ENCODE measurements at regions not wholly inside any gene's neighbourhood (a gene's known extent, or its start where the extent isn't known, plus 50 kb on each side); places are given as distances from the start of the nearest gene placed in this dataset.
"Not testable (repeated sequence)": the region's sequence is repeated elsewhere in the genome, so short reads cannot be mapped to it uniquely, and the experiment has no call there.

DNA sequence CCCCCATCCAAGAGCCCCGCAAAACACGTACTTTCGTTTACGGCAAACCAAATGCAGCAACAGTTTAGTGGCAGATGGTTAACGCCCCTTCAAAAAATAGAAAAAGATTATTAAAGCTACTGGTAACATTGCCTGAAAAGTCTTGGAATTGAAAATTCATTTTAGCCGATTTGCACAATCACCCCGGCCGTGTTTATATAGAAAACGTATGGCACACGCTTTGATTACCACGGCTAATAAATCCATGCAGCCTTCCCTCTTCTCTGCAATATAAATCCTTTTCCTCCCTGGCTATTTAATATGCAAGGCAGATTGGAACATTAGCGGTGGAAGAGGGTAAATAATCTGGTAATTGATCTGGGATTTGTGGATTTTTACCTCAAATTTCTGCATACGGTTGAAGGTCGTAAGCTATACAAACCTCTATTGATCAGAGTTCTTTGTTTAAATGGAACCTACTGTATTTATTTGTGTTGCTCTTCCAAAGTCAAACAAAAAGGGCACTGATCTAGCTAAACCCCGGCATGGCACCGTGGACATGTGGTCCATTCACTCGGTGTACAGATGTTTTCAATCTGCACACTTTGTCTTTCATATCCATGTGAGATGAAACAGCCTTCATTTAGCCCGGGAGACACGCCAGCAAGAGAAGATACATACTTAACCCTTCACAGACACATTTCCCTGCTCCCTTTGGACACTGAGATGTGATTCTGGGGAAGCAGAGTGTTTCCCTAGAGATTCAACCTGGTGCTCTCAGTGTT is 238.1 kb upstream of the MAF start:
- no peaks in the 10 kb centered on the region for H3K9me3 Mint-ChIP-seq
- DNase-seq (ENCODE audit: low spot score): no peak
- H3K4me1 Mint-ChIP-seq (ENCODE audit: low read depth in 2 of 2): peaks cover 3 to 17% of the 10 kb centered on the region in 2 donors
- H3K36me3 Mint-ChIP-seq: no peaks in the 10 kb centered on the region
- no peak for ATAC-seq
- no peak overlapping the region for H3K27ac Mint-ChIP-seq
- H3K27me3 Mint-ChIP-seq: peaks cover 18 to 33% of the 10 kb centered on the region in 2 donors
- no peak overlapping the region for H3K4me3 Mint-ChIP-seq

DNA sequence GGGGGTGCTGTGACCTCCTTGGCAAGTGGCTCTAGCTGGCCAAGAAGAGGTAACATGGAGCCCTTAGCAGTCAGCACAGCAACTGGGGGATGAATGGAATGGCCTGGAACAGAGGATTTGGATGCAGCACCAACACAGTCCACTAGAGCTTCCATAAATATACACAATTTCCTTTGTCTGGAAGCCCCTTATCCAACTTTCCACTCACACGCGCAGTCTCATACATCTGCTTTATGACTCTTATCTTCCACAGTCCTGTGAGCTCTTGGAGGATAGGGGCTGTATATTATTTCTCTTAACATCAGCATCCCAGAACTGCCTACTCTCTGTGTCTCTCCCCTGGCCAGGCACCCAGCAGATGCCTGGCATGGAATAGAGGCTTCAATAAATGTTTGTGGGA is 235.6 kb upstream of the MAF start:
- DNase-seq (ENCODE audit: low spot score) (no peak), ATAC-seq (no peak)
- H3K9me3 Mint-ChIP-seq: no peaks in the 10 kb centered on the region
- no peaks in the 10 kb centered on the region for H3K4me1 Mint-ChIP-seq (ENCODE audit: low read depth in 2 of 2)
- peaks cover 8 to 11% of the 10 kb centered on the region in 2 donors for H3K27me3 Mint-ChIP-seq
- H3K4me3 Mint-ChIP-seq: no peak overlapping the region
- H3K27ac Mint-ChIP-seq: no peak overlapping the region
- H3K36me3 Mint-ChIP-seq: no peaks in the 10 kb centered on the region

DNA sequence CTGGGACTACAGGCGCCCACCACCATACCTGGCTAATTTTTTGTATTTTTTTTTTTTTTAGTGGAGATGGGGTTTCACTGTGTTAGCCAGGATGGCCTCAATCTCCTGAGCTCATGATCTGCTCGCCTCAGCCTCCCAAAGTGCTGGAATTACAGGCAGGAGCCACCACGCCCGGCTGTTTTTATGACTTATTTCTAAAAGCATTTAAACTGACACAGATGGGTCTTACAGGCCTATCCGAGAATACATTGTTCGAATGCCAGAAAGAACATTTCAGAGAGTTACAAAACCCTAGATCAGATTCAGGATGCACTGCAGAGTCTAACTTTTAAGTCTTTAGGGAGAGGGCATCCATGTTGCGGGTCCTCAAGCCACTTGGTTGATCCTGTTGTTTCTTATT is 234.7 kb upstream of the MAF start:
- H3K4me1 Mint-ChIP-seq (ENCODE audit: low read depth in 2 of 2): no peaks in the 10 kb centered on the region
- no peaks in the 10 kb centered on the region for H3K36me3 Mint-ChIP-seq
- no peak overlapping the region for H3K27ac Mint-ChIP-seq
- ATAC-seq (no peak), DNase-seq (ENCODE audit: low spot score) (no peak)
- H3K9me3 Mint-ChIP-seq: no peaks in the 10 kb centered on the region
- no peak overlapping the region for H3K4me3 Mint-ChIP-seq
- peaks cover 5 to 7% of the 10 kb centered on the region in 2 donors for H3K27me3 Mint-ChIP-seq

DNA sequence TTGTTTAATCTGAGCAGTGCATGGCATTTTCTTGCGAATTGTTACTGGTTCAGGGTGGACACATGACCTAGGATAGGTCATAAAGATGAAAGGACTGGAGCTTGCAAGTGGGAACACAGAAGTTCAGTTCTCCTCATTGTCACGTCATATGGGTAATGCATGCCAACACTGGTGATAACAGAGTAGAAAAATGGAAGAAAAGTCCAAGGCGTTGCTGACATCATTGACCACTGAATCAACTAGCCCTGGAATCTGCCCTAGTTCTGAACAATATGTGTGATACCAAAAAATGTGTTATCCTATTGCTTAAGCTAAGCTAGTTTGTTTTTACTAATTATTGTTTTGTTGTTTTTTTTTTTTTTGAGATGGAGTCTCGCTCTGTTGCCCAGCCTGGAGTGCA is 234.2 kb upstream of the MAF start:
- Mint-ChIP-seq H3K9me3 (no peaks in the 10 kb centered on the region), H3K36me3 (no peaks in the 10 kb centered on the region)
- ATAC-seq: no peak

DNA sequence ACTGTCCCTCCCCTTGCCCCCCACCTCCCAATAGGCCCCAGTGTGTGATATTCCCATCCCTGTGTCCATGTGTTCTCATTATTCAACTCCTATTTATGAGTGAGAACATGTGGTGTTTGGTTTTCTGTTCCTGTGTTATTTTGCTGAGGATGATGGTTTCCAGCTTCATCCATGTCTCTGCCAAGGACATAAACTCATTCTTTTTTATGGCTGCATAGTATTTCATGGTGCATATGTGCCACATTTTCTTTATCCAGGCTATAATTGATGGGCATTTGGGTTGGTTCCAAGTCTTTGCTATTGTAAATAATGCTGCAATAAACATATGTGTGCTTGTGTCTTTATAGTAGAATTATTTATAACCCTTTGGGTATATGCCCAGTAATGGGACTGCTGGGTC is 233.5 kb upstream of the MAF start:
- H3K27ac Mint-ChIP-seq; H3K4me1 Mint-ChIP-seq (ENCODE audit: low read depth in 2 of 2); ATAC-seq; H3K36me3 Mint-ChIP-seq; DNase-seq (ENCODE audit: low spot score); H3K9me3 Mint-ChIP-seq; H3K4me3 Mint-ChIP-seq; H3K27me3 Mint-ChIP-seq: not testable (repeated sequence)

More for the DNA sequence above, 234.2 kb upstream of the MAF start:
- Mint-ChIP-seq H3K27me3 (peaks cover 3 to 7% of the 10 kb centered on the region in 2 donors), H3K27ac (no peak overlapping the region), H3K4me3 (no peak overlapping the region), H3K4me1 (ENCODE audit: low read depth in 2 of 2) (no peaks in the 10 kb centered on the region)
- DNase-seq (ENCODE audit: low spot score): no peak

DNA sequence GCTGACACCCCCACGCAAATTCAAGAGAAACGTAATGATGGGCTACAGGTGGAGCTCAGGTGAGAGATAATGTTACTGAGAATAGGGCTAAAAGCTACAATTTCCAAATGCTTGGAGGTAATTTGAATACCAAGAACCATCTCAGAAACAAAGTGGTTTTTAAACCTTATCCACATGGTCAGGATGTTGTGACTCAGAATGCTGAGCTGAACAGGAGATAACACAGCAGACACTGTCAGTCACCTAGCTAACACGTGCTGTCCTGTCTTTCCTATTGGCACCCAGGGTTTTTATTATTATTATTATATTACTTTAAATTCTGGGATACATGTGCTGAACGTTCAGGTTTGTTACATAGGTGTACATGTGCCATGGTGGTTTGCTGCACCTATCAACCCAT is 233.0 kb upstream of the MAF start:
- DNase-seq (ENCODE audit: low spot score): no peak
- Mint-ChIP-seq H3K27me3 (peaks cover 3 to 7% of the 10 kb centered on the region in 2 donors), H3K27ac (no peak overlapping the region), H3K4me1 (ENCODE audit: low read depth in 2 of 2) (no peaks in the 10 kb centered on the region), H3K9me3 (no peaks in the 10 kb centered on the region), H3K36me3 (no peaks in the 10 kb centered on the region), H3K4me3 (no peak overlapping the region)
- no peak for ATAC-seq

DNA sequence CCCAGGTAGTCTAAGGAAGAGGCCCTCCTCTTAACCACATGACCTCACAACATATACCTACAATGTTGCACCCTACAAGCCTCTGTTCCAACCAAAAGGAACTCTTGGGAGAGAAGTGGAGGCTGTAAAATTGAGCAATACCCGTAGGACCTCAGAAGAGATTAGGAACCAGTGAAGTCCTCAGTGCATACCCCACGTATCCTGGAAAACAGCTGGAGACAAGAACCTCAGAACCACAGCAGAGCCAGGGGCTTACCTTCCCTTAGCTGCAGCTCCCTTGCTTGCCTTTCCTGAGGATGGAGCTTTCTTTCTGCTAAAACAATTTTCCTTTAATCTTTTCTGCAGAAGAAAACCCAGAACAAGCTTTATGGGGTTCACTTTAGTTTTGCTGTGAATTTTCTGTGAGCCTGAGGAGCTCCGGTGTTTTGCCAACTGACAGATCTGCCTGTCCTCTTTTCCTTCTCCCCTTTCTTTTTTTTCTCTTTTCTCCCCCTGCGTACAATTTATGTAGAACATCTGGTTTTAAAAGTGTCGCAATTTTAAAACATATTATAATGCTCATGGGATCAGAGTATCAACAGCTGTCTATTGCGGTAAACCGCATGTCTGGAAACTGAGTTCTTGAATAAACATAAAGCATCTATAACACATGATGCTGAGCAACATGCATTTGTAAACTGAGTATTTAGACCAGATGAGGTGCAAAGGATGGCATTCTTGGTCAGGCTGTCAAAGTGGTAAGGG is 226.4 kb upstream of the MAF start:
- Mint-ChIP-seq H3K4me3 (no peak overlapping the region), H3K36me3 (no peaks in the 10 kb centered on the region), H3K27me3 (peaks cover 0 to 7% of the 10 kb centered on the region in 2 donors), H3K4me1 (ENCODE audit: low read depth in 2 of 2) (no peaks in the 10 kb centered on the region), H3K27ac (no peak overlapping the region), H3K9me3 (no peaks in the 10 kb centered on the region)
- no peak for DNase-seq (ENCODE audit: low spot score)
- ATAC-seq: no peak

DNA sequence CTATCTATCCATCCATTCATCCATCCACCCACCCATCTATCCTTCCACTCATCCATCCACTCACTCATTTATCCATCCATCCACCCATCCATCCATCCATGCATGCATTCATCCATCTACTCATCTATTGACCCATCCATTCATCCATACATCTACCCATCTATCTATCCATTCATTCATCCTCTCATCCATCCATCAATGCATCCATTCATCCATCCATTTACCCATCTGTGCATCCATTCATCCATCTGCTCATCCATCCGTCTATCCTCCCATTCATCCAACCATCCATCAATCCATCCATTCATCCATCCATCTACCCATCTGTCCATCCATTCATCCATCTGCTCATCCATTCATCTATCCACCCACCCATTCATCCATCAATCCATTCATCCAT is 224.5 kb upstream of the MAF start:
- no peak overlapping the region for H3K27ac Mint-ChIP-seq
- H3K36me3 Mint-ChIP-seq: no peaks in the 10 kb centered on the region
- H3K4me3 Mint-ChIP-seq: no peak overlapping the region
- no peaks in the 10 kb centered on the region for H3K9me3 Mint-ChIP-seq
- peaks cover 0 to 10% of the 10 kb centered on the region in 2 donors for H3K27me3 Mint-ChIP-seq
- ATAC-seq (no peak), DNase-seq (ENCODE audit: low spot score) (no peak)
- H3K4me1 Mint-ChIP-seq (ENCODE audit: low read depth in 2 of 2): no peaks in the 10 kb centered on the region

DNA sequence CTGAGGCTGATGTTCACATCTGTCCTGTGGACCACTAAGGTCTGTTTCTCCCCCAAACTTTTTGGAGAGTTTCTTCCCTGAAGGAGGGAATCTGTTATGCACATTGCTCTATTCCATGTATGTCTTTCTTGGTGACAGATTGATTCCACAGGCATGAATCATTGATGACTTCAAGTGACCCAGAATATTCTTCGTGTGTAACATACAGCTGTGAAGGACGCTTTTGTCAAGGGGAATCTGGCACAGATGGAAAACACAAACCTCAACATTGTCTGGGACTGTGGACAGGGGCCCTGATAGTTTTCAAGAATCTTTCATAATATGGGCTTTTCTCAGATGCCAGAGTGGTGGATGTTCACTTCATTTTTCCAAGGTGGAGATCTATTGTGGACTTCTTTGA is 223.1 kb upstream of the MAF start:
- ATAC-seq: no peak
- H3K9me3 Mint-ChIP-seq: no peaks in the 10 kb centered on the region

DNA sequence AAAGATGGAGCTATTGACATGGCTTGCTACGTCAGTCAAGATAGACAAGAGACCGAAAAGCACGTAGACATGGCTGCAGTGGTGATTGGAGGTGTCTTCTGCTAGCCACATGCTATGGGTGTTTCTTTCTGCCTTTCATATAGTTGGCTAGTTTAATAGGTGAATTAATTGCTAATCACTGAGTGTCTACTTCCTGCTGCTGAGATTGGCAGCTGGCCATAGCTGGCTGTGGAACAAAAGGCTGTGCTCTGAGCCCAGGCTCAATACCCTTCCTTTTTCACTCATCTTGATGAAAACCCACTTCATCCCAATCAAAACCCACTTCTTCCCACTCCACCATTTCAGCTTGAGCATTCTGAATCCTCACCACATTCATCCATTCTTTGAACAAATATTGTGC is 221.4 kb upstream of the MAF start:
- Mint-ChIP-seq H3K27ac (no peak overlapping the region), H3K4me3 (no peak overlapping the region), H3K9me3 (no peaks in the 10 kb centered on the region), H3K27me3 (peaks cover 0 to 11% of the 10 kb centered on the region in 2 donors), H3K4me1 (ENCODE audit: low read depth in 2 of 2) (no peaks in the 10 kb centered on the region), H3K36me3 (no peaks in the 10 kb centered on the region)
- DNase-seq (ENCODE audit: low spot score) (no peak), ATAC-seq (no peak)

More for the DNA sequence above, 223.1 kb upstream of the MAF start:
- Mint-ChIP-seq H3K27me3 (peaks cover 0 to 11% of the 10 kb centered on the region in 2 donors), H3K4me1 (ENCODE audit: low read depth in 2 of 2) (no peaks in the 10 kb centered on the region), H3K27ac (no peak overlapping the region), H3K4me3 (no peak overlapping the region), H3K36me3 (no peaks in the 10 kb centered on the region)
- DNase-seq (ENCODE audit: low spot score): no peak

DNA sequence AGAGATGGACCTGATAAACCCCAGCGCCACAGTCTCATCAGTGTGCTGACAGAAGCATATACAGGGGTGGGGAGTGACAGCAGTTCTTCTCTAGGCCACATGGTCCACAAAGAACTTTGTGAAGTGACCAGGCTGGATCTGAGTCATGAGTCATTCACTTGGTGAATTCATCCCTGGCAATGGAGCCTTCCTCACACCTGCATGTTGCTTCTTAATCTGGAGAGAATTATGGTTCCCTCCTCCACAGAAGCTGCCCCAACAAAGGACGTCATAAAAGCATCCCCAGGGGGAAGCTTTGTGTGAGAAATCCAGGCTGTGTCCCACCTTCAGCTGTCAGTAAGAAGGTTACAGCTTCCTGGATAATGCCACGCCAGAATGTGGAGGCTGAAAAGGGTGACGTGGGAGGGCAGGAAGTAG is 215.6 kb upstream of the MAF start:
- no peak overlapping the region for H3K27ac Mint-ChIP-seq
- no peak for ATAC-seq
- DNase-seq (ENCODE audit: low spot score): no peak
- no peak overlapping the region for H3K4me3 Mint-ChIP-seq
- H3K27me3 Mint-ChIP-seq: peaks cover 7 to 8% of the 10 kb centered on the region in 2 donors
- no peaks in the 10 kb centered on the region for H3K36me3 Mint-ChIP-seq
- no peaks in the 10 kb centered on the region for H3K4me1 Mint-ChIP-seq (ENCODE audit: low read depth in 2 of 2)
- no peaks in the 10 kb centered on the region for H3K9me3 Mint-ChIP-seq

DNA sequence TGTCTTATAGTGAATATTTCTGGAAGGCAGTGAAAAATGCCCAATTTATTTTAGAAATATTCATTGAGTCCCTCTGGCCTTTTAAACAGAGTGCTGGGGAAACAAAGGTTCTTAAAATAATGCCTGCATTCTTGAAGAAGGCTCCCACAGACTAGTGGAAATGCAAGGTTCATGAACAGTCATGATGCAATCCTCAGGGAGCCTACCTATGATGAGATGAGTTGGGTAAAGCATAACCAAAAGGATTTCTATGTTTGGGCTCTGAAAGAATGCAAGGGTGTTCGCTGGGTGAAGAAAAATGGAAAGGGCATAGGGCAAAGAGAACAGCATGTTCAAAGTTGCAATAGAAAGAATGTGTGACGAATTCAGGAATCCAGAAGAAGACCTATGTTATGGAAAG is 214.5 kb upstream of the MAF start:
- H3K27me3 Mint-ChIP-seq: peaks cover 6 to 7% of the 10 kb centered on the region in 2 donors
- no peak overlapping the region for H3K4me3 Mint-ChIP-seq
- H3K36me3 Mint-ChIP-seq: no peaks in the 10 kb centered on the region
- H3K27ac Mint-ChIP-seq: no peak overlapping the region
- DNase-seq (ENCODE audit: low spot score) (no peak), ATAC-seq (no peak)
- H3K4me1 Mint-ChIP-seq (ENCODE audit: low read depth in 2 of 2): no peaks in the 10 kb centered on the region
- H3K9me3 Mint-ChIP-seq: no peaks in the 10 kb centered on the region

DNA sequence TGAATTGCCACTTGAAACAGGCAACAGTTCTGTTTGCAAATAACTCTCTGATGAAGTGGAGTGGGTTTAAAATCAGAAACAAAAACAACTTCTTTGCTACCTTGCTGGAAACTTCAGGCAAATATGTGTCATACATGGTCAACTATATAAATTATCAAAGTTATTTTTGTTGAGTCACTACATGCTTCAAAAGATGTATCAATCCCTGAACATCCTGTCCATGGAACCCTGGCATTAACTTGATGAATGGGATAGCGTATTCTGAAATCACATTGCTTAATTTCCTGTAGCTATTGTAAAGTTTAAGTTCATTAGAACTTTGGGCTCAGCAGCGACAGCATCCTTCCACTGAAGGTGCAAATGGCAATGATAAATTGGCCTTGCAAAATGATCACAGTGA is 213.6 kb upstream of the MAF start:
- Mint-ChIP-seq H3K36me3 (no peaks in the 10 kb centered on the region), H3K9me3 (no peaks in the 10 kb centered on the region)
- ATAC-seq: no peak

DNA sequence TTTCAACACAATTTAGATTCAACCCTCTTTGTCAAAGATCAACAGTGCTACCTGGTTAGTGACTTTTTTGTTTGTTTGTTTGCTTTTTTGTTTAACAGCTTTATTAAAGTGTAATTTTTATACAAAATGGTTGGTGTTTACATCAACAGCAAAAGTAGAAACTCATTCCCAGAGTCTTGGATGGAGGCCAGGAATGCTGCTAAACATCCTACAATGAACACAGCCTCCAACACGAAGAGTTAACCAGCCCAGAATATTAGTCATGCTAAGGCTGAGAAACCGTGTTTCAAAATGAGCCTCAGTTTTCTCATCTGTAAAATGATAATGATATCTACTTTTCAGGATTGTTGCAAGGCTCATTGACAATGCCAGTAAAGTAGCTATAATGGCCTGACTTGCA is 211.0 kb upstream of the MAF start:
- Mint-ChIP-seq H3K27ac (no peak overlapping the region), H3K4me1 (ENCODE audit: low read depth in 2 of 2) (no peaks in the 10 kb centered on the region), H3K27me3 (peaks cover 16 to 22% of the 10 kb centered on the region in 2 donors), H3K9me3 (no peaks in the 10 kb centered on the region), H3K36me3 (no peaks in the 10 kb centered on the region), H3K4me3 (no peak overlapping the region)
- DNase-seq (ENCODE audit: low spot score) (no peak), ATAC-seq (no peak)

More for the DNA sequence above, 213.6 kb upstream of the MAF start:
- Mint-ChIP-seq H3K4me3 (no peak overlapping the region), H3K4me1 (ENCODE audit: low read depth in 2 of 2) (no peaks in the 10 kb centered on the region), H3K27ac (no peak overlapping the region), H3K27me3 (peaks cover 7 to 12% of the 10 kb centered on the region in 2 donors)
- DNase-seq (ENCODE audit: low spot score): no peak

Measured in natural killer cell treated with Interleukin-12 subunit alpha and Interleukin-12 subunit beta and Interleukin-15 and Interleukin-18, amount 100 ng/mL, for 72 hours (primary cell).